NCI-H524 (cell line): ENCODE measurements at regions not wholly inside any gene's neighbourhood (a gene's known extent, or its start where the extent isn't known, plus 50 kb on each side); places are given as distances from the start of the nearest gene placed in this dataset.

Experiments
- DNase-seq, 2 experiments: peaks; one replicate each; lab custom pipeline; 2025; lab: John Stamatoyannopoulos, UW

- no peak for DNase-seq
These were observed 202.3 kb upstream of the KLF6 start for GRCh38 chr10:3987143-3987974.

- no peak for DNase-seq
These were observed 201.6 kb upstream of the KLF6 start for GRCh38 chr10:3986493-3987142.

- no peak for DNase-seq
These were observed 197.9 kb upstream of the KLF6 start for GRCh38 chr10:3982746-3983442.

GRCh38 chr10:3981300-3981699 is 196.3 kb upstream of the KLF6 start:
- DNase-seq, result no peak

- no peak for DNase-seq
These were observed 195.7 kb upstream of the KLF6 start for GRCh38 chr10:3980660-3981059.

- no peak for DNase-seq
These were observed 195.1 kb upstream of the KLF6 start for GRCh38 chr10:3980144-3980543.

- DNase-seq, result no peak
These were observed 193.8 kb upstream of the KLF6 start for GRCh38 chr10:3978761-3979160.

GRCh38 chr10:3978174-3978573 is 193.2 kb upstream of the KLF6 start:
- DNase-seq, result no peak

GRCh38 chr10:3977761-3978160 is 192.8 kb upstream of the KLF6 start:
- no peak for DNase-seq

GRCh38 chr10:3976718-3977117 is 191.7 kb upstream of the KLF6 start:
- no peak for DNase-seq

- DNase-seq, result no peak
These were observed 191.2 kb upstream of the KLF6 start for GRCh38 chr10:3976171-3976570.

GRCh38 chr10:3975016-3975415 is 190.0 kb upstream of the KLF6 start:
- no peak for DNase-seq

GRCh38 chr10:3972460-3973301 is 187.7 kb upstream of the KLF6 start:
- no peak for DNase-seq

- no peak for DNase-seq
These were observed 186.7 kb upstream of the KLF6 start for GRCh38 chr10:3971713-3972112.

- no peak for DNase-seq
These were observed 185.1 kb upstream of the KLF6 start for GRCh38 chr10:3969876-3970666.

GRCh38 chr10:3968727-3969126 is 183.7 kb upstream of the KLF6 start:
- no peak for DNase-seq

GRCh38 chr10:3964516-3964915 is 179.5 kb upstream of the KLF6 start:
- no peak for DNase-seq

GRCh38 chr10:3963191-3963673 is 178.2 kb upstream of the KLF6 start:
- no peak for DNase-seq

GRCh38 chr10:3961082-3961481 is 176.1 kb upstream of the KLF6 start:
- DNase-seq, result no peak

- no peak for DNase-seq
These were observed 175.5 kb upstream of the KLF6 start for GRCh38 chr10:3960496-3960895.
